Fibroblast of the conjunctiva (primary cell): ENCODE measurements at regions not wholly inside any gene's neighbourhood (a gene's known extent, or its start where the extent isn't known, plus 50 kb on each side); places are given as distances from the start of the nearest gene placed in this dataset.

Experiments used
- DNase-seq: peaks from one replicate; pipeline ENCODE4 v3.0.0-alpha.2; 2010; ENCODE audit warnings: low read depth

DNA sequence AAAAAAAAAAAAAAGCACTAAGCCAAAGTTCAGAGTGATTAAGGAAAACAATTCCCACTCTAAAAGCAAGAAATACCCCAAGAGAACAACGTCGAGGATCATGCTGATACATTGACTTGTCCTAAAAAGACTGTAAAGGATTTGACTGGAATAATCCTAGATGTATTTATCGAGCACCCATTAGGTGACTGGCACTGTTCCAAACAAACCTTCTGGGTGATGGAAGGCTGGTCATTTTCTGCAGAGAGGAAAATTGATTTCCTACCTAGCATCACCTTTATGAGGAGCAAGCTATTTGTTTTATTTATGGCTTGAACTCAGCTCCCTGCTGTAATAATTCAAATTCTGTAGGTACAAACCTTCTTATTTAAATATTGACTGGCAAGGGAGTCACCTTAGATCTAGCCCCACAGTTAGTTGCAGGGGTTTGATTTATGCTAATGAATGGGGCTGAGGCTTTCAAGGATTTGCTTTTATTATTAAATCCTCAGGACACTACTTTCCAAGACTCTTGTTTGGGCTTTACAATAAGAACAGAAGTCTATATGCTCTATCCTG is 471.0 kb downstream of the OLFM4 start:
- no peak for DNase-seq

DNA sequence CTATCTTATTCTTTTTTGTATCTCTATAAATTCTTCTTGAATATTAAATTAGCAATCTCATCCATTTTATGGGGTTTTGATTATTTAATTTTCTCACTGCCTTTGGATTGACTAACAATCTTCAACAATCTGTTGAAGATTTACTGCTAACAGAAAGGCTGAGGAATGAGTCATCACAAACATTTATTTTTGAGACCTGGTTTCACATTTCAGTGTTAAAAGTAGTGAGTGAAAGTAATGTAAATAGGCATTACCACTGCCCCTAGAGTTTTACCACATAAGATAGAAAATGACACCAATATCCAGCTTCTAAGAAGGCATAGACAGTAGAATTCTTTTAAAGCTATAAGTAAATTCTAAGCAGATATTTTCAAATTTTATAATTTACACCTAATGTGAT is 472.8 kb downstream of the OLFM4 start:
- DNase-seq: no peak

DNA sequence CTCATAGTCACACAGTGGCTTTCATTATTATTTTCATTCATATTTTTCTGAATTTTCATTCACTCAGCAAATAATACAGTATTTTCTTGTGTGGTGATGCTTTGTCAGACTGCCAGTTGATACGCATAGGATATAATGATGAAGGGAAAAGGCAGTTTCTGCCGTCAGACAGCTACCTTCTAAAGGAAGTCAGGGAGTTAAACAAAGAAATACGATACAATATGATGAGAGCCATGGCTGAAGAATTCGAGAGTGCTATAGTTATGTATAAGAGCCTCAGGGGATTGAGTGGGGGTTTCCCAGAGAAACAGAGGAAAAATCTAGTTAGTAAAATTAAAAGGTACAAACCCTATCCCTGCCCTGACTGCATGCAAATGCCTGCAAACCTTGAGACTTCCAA is 479.1 kb downstream of the OLFM4 start:
- no peak for DNase-seq

DNA sequence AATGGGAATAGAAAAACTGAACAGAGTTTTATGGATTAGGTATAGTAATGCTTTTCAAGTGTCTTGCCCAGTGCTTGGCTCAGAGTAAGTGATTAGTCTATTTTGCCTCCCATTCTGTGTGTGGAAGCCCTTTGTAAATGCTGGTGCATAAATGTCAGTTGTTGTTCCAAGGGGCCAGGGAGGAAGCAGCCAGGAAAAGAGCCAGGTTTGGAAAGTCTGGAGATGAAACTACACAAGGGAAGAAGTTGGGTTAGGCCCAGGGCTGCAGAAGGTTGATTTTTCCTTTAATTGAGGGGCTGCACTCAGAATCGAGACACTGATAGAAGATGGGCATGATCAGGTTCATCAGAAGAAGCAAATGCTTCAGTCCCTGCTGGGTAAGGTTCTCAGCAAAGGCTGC is 484.0 kb downstream of the OLFM4 start:
- no peak for DNase-seq

DNA sequence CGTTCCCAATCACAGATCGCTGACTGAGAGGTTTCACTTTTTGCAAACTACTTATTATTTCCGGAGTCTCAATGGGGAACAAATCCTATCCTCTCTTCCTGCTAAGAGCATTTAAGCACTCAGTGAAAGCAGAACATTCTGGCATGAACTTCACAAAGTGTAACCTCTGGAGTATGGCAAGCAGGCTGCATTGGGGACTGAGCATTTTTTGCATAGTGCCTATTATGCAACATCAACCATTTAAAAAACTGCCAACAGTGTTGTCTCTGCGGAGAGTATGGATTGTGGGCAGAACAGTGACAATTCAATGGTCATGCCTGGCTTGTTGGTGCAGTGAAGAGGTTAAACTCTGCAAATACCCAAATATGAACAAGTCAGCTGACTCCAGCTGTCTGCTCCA is 484.6 kb downstream of the OLFM4 start:
- DNase-seq: no peak

DNA sequence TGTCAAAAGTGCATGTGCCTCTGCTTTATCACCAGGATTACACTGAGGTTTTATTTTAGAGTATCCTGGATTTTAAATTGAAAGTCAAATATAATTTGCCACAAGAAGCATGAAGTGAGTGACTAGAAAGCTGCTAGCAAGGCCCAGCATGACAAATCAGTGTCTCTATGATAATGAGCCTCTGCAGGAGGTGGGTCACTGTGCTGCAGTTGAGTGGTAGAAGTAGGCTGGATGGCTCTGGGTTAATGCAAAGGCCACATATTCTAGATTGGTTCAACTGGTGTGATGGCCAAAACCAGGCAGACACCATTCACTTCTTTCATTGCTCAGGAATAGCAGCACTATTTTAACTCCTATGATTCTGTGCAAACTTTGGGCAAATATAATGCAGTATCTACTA is 491.5 kb downstream of the OLFM4 start:
- DNase-seq: no peak

DNA sequence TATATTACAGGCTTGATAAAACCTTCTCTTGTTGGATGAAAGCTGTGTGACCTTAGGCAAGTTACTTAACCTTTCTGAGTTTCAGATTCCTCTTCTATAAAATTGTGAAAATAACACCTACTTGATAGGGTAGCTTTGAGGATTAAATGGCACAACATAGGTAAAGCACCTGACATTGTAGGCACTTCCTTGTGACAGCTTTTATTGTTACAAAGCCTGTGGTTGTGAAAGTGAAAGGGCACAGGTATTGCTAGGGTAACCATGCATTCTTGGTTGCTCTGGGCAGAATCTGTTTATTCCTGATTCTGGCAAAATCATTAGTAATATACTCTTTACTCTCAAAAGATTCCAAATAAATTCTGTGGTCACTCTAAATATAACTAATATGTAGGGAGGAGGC is 493.4 kb downstream of the OLFM4 start:
- no peak for DNase-seq

DNA sequence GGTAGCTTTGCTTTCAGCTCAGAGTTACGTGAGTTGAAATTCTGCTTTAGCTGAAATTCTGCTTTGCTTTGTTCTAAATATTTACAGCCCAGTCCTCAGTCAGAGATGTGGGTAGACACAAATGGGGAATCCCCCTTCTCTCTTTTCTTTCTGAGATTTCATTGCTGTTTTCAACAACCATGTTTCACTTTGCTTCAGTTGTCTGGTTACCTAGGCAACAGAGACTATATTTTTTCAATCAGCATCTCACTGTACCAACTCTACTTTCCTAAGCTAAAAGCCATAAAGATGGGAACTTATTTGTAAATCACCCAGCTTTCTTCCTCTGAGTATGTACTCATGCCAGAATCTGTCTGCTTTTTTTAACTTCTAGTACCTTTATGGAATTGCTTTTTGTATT is 509.0 kb downstream of the OLFM4 start:
- DNase-seq: no peak

DNA sequence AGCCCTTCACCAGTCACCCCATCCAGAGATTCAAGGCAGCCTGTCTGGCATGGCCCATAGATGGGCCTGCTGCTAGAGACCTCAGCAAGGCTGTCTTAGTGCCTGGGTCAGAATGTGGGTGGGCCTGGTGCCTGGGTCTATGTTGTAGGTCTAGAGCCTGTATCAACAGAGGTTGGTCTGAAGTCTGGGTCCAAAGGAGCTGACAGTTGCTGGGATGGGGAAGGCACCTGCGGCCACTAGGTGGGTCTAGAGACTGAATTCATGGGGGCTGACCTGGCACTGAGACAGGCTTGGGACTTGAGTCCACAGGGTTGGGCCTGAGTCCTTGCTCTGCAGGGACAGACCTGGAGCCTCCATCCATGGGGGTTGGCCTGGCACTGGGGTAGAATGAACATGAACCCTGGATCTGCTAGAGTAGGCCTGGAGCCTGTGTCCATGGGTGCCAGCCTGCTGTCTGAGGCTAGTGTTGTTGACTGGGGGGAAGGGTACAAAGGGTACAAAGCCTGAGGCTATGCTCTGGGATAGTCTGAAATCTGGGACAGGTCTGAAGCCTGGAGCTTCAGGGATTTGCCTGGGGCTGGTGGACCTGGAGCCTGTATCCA is 516.8 kb downstream of the OLFM4 start:
- DNase-seq: no peak

DNA sequence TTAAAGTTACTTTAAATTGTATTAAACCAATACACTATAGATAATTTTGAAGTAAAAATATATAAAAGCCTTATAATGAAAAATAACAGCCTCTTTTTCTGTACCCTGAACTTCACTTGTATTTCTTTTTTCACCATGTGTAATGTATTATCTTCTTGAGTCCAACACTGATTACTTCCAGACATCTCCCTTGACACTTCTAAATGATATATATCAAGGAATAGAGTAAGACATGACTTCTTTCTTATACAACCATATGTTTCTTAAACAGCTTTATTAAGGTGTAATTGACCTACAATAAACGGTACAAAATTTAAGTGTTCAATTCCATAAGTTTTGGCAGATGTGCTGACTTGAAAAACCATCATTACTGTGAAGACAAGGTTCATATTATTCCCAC is 531.9 kb downstream of the OLFM4 start:
- no peak for DNase-seq

DNA sequence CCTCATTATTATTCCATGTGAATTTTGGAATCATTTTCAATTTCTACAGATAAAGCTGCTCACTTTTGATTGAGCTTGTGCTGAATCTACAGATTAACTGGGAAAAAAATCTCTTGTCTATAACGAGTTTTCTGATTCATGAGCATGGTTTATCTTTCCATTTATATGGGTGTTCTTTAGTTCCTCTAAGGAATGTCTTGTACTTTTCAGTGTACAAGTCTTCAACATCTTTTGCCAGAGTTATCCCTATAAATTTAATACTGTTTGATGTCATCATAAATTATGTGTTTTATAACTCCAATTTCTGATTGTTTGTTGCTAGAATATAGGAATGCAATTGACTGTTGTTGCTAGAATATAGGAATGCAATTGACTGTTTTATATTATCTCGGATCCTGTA is 533.8 kb downstream of the OLFM4 start:
- DNase-seq: no peak

DNA sequence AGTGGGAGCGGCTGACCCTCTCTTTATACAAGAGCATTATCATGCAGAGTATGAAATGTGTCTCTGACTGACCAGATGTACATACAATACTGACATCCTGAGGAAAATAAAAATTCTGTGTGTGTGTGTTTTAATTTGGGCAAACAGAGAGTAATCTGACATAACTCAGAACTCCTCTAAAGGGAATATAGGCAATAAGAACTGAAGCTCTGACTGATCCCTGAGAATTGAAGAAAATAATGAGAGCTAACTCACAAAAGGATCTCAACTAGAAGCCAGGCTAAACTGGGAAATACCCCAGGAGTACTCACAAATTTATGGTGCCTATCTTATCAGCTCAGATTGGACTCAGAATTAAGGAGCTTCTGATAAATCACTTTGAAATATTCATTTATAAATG is 539.9 kb downstream of the OLFM4 start:
- DNase-seq: no peak

DNA sequence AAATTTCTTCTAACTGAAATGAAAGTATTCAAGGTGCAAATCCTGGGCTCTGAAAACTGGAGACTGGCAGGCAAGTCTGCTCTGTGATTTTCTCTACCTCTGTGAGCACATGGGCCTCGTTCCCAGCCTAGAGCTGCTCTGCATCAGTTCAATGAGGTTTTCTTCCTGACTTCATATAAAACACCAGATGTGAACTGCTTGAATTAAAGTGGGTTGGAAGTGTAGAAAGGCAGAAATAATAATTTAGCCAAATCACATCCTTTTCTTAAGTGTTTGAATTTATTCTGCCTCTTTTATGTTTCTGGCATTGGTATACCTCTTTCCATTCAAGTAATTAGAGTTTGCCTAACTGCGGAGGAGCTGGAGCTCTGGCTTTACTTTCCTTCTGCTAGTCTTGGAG is 540.8 kb downstream of the OLFM4 start:
- no peak for DNase-seq

DNA sequence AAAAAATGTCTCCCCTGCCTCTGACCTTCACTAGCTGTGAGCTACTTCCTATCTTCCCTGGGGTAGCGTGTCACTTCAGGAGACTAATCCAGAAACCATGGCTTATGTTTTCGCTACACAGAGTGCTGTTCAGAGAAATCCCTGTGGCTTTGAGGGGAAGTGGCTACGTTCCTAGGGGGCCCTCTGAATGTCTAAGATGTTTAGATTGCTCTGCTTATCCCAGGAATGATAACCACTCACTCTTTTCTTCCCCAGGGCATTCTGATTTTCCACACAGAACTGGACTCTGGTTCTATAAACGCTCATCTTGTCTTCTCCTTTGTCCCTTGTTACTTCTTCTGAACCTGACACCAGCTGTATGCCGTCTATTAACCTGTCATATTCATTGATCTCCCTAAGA is 572.5 kb downstream of the OLFM4 start:
- DNase-seq: no peak

DNA sequence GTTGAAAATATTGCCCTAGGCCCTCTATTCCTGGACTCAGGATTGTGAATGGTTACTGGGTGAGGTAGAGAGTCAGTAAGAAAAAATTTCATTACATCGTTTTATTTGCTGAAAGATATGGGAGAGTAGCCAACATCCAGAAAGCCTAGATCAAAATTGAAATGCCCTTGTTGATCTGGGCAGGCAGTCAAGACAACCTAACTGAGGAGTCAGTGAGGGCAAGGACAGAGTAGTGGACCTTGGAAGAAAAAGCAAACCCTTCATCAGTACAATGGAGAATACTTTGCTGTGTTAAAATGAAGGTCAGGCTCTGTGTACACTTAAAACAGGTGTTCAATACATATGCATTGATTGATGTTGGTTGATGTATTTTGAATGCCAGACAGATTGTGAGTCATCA is 576.7 kb downstream of the OLFM4 start:
- no peak for DNase-seq

DNA sequence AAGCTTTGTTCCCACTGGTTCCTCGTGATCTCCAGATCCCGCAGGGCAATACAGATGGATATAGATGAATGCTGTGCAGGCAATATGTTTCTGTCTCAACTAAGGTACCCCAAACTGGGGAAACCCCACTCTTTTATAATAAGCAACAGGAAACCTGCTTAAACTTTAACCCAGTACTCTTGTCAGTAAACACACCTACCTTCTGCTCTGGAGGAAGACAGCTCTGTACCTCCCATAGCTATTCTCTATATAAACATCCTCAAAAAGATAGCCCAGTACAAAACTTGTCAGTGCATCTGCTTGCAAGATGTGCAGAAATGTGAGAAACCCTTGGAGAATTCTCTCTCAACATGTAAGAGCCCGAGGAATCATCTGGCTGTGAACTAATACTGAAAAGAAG is 583.6 kb downstream of the OLFM4 start:
- DNase-seq: no peak

DNA sequence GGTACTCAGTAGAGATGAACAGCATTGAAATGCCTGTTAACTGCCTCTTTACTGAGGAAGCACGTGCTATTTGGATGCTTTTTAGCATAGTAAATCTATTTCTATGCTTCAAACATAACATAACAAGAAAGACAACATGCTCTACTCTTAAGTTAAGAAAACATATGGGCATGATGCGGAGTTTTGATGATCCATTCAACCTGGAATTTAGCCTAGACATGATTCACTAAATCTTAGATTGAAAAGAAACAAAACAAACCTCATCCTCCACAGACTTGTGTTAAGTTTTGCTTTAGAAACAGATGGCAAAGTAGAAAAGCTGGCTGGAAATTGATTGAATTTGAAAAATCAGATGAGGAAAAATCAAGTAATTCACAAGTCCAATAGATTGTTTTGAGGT is 593.8 kb downstream of the OLFM4 start:
- no peak for DNase-seq

DNA sequence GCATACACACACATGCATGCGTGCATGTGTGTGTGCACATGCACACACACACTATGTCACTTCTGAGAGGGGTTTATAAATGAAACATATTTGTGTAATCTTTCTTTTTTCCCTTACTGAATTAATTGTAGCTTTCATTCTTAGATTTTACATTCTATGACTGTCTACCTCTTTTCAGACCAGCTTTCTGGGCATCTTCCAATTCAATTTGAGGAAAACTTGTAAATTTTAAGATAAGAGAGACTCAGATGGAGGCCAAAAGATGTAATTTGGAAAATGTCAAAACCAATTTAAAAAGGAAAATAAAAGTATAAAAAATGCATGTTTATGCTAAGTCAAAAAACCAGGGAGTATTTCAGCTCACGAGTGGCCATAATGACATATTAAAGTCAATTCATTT is 594.5 kb downstream of the OLFM4 start:
- no peak for DNase-seq

DNA sequence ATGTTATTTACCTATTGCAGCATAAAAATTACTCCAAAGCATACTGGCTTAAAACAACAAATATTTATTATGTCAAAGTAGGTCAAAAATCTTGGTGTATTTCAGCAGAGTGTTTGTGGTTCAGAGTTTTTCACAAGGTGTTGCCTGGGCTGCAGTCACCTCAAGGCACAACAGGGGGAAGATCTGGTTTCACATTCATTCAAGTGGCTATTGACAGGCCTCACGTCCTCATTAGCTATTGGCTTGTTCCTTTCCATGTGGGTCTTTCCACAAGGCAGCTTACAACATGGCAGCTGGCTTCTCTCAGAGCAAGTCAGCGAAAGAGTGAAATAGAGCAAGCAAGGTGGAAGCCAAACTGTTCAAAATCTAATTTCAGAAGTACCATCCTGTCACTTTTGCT is 602.9 kb downstream of the OLFM4 start:
- DNase-seq: no peak

DNA sequence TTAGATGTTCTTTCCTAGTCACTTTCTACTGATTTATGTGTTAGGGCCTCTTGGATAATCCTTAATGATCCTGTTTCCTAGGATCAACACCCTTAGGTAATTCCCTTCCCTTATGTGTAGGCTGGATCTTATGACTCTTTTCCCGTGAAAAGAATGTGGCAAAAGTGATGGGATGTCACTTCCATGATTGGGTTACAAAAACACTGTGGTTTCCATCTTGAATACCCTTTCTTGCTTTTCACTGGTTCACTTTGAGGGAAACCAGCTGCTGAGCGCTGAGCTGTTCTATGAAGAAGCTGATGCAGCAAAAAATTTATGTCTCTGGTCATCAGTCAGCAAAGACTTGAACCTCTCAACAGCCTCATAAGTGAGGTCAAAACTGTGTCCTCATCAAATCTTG is 609.4 kb downstream of the OLFM4 start:
- DNase-seq: no peak

DNA sequence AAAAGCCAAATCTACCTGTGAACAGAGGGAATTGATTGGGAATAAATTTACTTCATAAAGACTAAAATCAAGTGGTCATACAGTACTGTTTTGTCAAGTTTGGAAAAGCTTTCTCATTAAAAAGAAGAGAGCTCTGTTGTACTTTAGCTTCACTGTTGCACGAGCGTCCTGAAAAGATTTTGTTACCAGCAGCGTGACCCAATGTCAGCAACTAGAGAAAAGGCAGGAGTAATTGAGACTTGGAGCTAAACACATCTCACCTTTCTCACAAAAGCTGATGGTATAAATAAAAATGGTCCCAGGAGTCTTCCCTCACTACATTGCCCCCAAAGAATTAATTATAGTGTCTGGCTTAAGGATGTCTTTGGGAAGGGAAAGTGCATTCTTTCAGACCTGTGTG is 613.7 kb downstream of the OLFM4 start:
- no peak for DNase-seq

DNA sequence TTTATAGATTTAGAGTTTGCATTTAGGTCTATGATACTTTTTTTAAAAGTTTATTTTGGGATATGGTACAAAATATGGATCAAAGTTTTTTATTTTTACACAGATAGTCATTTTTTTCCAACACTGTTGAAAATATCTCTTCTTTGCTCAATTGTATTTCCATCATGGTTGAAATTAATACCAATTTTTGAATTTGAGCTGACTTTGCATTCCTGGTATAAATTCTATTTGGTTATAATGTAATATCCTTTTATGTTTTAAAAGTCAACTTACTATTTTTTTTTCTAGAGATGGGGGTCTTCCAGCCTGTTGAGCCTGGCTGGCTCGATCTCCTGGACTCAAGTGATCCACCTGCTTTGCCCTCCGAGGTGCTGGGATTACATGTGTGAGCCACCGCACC is 620.1 kb downstream of the OLFM4 start:
- DNase-seq: no peak

DNA sequence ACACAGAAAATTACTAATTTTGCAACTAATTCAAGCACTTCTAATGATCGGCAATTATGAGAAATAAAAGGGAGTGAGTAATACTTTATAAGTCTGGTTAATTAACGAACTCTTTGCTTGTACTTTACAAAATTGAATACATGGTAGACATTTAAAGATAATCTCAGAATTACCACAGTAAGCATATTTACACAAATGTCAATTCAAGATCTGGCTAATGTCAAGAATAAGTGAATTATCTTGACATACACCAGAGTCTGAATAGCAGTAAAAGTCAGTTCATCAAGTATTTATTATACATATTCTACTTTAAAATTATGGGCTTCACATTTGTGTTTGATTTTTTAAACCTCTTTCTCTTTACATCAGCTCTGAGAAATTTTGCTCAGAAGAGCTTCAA is 643.4 kb downstream of the OLFM4 start:
- DNase-seq: no peak

DNA sequence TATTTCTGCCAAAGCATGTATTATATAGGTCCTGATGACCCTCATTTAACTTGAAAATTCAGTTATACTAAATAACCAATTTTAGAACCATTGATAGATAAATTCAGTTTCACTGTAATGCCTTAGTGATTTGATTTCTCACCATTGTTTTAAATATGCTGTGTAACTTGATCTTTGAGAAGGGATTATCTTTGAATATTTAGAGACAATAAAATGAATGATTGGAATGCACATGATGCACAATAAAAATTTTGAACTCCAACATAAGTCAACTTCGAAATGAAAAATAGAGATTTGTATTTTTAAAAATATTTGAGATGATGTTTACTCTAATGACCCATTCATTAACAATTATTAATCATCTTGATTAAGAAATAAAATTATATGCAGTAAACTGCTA is 654.5 kb downstream of the OLFM4 start:
- DNase-seq: no peak

DNA sequence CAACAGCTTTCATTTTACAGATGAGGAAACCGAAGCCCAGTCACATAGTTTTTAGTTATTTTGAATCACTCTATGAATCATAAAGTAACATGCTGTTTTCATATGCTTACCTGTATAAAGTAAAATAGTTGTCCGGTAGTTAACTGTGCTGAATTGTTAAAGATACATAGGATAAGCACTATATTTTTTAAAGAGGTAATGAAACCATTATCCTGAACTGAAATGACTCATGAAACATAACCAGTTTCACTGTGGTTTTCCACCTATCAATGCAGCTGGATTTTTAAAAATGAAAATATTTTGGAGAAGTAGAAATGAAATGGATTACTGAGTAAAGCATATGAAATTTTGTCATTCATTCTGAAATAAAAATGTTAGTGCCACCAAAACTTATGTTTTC is 655.0 kb downstream of the OLFM4 start:
- DNase-seq: no peak
